ENCODE measurements at regions not wholly inside any gene's neighbourhood (a gene's known extent, or its start where the extent isn't known, plus 50 kb on each side); places are given as distances from the start of the nearest gene placed in this dataset.

- Histone ChIP-seq H3K4me3 (no peak overlapping the region), H3K27ac (no peak overlapping the region)
Observed at GRCh38 chr3:162780313-162780712, 1283.7 kb downstream of the OTOL1 start.

GRCh38 chr3:162799910-162800309, 1303.3 kb downstream of the OTOL1 start:
- no peak overlapping the region for H3K4me3 ChIP-seq

DNA sequence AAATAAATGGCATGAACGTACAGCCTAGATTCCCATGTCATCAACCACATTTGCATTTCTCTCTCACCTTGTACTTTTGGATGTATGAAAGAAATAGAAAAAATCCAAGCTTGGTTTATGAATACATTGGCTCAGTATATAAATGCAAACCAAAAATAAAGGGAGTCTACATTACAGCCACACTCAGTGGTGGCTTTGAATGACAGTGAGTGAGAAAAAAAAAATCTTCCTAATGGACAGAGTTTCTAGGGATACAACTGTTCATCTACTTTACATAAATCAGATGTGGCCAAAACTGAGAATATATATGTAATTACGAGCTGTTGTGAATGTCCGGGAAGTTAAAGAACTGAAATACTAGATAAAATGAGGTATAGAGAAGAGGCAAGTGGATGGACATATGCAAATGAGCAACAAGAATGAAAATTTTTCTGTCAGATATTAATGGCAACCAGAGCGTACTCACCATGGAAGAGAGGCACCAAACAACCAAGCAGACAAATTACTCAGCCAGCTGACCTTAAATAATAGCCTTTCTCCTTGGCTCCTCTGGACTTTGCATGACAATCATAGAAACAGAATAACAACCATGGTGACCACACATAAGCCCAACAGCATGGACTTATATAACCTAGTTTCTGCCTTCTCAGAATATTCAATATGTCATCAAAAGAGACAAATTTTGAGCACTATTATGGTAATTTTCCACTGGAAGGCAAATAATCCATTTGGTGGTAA, 1305.8 kb downstream of the OTOL1 start:
- Histone ChIP-seq H3K27ac (no peak overlapping the region), H3K4me3 (no peak overlapping the region)

More at GRCh38 chr3:162799910-162800309, 1303.3 kb downstream of the OTOL1 start:
- no peak overlapping the region for H3K27ac ChIP-seq

DNA sequence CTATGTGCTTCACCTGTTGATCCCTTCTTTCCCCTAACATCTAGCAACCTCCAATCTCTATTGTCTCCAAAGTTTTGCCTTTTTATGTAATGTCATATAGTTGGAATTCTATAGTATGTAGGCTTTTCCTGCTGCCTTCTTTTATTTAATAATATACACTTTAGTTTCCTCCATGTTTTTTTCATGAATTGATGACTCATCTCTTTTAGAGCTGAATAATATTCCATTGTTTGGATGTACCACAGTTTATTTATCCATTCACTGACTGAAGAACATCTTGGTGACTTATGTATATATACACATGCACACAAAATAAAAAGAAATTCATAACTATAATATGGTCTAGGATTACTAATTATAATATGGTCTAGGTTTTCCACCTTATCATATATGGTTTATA, 1314.2 kb downstream of the OTOL1 start:
- H3K4me3 ChIP-seq = no peak overlapping the region
- H3K27ac ChIP-seq = no peak overlapping the region

DNA sequence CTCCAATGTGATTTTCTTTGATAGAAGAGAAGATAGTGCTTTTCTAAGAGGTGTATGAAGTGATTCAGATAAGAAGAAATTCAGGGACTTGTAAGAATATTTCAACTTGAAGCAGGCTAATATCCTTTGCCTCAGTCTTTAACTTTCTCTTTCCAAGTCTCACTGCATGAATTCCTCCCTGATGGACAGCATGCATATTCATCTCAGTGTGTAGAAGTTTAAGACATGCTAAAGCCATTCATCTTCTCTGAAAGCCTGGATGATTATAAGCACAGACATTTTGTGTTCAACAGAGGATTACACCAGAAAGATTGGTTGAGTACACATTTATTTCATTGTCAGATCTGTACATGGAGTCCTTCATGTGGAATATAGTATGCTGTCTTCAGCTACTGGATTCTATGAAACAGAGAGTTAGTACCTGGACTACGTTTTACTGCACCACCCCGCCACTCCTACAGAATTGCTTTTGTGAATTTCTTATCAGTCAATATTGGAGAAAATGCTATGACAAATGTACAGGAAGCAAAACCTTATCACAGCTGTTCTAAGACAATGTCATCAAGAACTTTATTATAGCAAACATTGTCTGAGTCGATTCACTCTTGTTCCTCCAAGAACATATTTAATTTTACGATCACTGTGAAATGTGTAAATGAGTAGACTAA, 1346.1 kb downstream of the OTOL1 start:
- no peak overlapping the region for H3K4me3 ChIP-seq
- H3K27ac ChIP-seq = no peak overlapping the region

DNA sequence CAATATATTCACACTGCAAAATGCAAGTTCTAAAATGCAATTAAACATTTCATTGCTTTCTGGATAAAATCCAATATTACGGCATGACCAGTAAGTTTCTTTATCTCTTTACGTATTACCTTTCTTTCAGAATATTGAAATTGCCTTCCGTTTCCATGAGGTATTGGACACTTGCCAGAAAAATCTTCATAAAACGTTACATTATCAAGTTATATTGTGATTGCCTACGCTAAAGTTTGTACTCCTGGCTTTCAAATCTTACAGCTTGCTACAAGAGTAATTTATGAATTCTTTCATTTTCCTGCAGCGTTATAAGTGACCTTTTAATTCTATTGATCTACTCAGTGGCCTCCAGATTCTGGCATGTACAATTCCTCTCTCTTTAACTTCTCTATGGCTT, 1349.3 kb downstream of the OTOL1 start:
- Histone ChIP-seq H3K27ac (no peak overlapping the region), H3K4me3 (no peak overlapping the region)

GRCh38 chr3:162847511-162847910, 1350.9 kb downstream of the OTOL1 start:
- Histone ChIP-seq H3K27ac (no peak overlapping the region), H3K4me3 (no peak overlapping the region)

GRCh38 chr3:162863579-162863978, 1367.0 kb downstream of the OTOL1 start:
- H3K27ac ChIP-seq = no peak overlapping the region
- H3K4me3 ChIP-seq = no peak overlapping the region

DNA sequence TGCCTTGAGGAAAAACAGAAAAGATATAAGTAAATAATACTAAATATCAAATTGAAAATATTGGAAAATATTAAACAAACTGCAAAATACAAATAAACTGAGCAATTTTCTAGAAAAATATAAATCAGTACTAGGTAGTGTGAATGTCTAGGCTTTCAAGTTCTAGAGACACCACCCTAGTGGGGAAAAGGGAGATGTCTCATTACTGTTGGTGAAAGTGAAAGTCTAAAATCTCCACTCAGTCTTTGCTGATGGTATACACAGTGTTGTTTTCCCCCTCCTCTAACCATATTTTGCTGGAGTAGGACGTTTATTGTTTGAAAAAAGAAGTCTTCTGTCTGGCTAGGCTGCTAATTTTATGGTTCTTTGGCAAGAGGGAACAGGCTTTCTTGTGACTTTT, 1368.9 kb downstream of the OTOL1 start:
- H3K27ac ChIP-seq = no peak overlapping the region
- H3K4me3 ChIP-seq = no peak overlapping the region

GRCh38 chr3:162879021-162879562, 1382.5 kb downstream of the OTOL1 start:
- Histone ChIP-seq H3K4me3 (no peak overlapping the region), H3K27ac (no peak overlapping the region)

DNA sequence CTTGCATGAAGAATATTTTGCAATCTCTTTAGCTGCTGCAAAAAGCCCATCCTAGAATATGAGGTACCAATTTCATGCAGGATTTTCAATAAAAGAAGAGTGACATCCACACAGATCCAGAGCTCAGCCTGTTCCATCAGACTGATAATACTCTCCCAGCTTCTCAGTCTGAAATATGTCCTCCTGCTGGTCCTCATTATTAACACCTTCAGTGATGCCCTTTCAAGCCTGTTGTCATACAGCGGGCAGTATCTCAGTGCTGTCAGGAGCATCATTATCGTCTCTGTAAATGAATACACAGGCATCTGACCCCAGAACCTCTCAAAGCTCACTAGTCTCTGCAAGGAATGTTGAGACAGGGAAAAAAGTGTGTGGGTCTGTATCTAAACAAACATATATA, 1387.8 kb downstream of the OTOL1 start:
- H3K27ac ChIP-seq = no peak overlapping the region
- H3K4me3 ChIP-seq = no peak overlapping the region

GRCh38 chr3:162892921-162893793, 1396.5 kb downstream of the OTOL1 start:
- Histone ChIP-seq H3K27ac (no peak overlapping the region), H3K4me3 (no peak overlapping the region)

GRCh38 chr3:162897291-162897690, 1400.7 kb downstream of the OTOL1 start:
- H3K27ac ChIP-seq = no peak overlapping the region
- H3K4me3 ChIP-seq = no peak overlapping the region

GRCh38 chr3:162932503-162932902, 1435.9 kb downstream of the OTOL1 start:
- Histone ChIP-seq H3K27ac (no peak overlapping the region), H3K4me3 (no peak overlapping the region)

DNA sequence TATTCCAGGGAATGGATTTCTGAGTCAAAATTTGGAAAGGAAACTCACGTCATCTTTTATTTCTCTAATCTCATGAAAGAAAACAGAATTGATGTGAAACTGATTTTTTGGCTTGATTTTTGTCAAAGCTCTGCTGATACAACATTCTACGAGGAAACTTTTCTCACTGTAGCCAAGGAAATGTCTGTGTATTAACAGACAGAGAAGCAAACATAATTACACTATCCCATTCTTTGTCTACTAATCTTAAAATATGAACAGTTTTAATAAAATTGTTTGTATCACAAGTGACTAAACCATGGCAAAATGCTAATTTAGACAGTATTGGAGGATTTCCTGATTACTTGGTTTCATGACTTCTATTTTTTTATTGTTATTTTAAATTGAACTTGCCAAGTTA, 1437.0 kb downstream of the OTOL1 start:
- Histone ChIP-seq H3K27ac (no peak overlapping the region), H3K4me3 (no peak overlapping the region)

DNA sequence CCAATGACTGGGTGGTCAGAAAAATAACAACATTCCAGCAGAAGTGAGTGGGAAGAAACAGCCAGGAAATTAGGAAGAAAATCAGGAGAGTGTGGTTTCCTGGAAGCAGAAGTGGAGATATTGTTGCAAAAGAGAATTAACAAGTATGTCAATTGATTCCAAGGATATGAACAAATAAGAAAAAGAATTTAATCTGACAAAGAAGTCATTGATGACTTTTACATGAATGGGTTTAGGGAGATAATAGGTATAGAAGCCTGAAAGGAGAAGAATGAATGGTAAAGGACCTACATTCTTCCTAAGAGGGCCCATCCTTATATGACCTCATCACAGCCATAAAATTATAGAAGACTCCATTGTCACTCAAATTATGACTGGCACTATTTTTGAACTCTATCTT, 1440.1 kb downstream of the OTOL1 start:
- Histone ChIP-seq H3K4me3 (no peak overlapping the region), H3K27ac (no peak overlapping the region)

DNA sequence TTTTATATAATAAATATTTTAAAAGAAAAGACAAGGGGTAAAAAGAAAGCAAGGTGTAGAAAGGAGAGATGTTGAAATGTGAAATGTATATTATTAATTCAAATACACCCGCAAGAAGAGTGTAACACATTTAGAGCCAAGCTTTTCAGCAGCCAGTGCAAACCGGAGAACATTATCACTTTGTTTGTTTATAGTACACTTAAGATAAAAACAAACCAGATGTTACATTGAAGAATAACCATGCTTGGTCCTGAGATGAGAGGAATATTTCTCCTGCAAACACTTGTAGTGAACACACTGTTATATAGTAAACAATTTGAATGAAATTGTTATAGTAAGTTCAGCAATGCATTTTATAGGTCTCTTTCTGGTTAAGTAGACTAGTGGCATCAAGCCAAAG, 1441.5 kb downstream of the OTOL1 start:
- no peak overlapping the region for H3K27ac ChIP-seq
- H3K4me3 ChIP-seq = no peak overlapping the region

GRCh38 chr3:162945626-162946025, 1449.0 kb downstream of the OTOL1 start:
- Histone ChIP-seq H3K27ac (no peak overlapping the region), H3K4me3 (no peak overlapping the region)

- no peak overlapping the region for H3K27ac ChIP-seq
- H3K4me3 ChIP-seq = no peak overlapping the region
Observed at GRCh38 chr3:162956711-162957110, 1460.1 kb downstream of the OTOL1 start.

DNA sequence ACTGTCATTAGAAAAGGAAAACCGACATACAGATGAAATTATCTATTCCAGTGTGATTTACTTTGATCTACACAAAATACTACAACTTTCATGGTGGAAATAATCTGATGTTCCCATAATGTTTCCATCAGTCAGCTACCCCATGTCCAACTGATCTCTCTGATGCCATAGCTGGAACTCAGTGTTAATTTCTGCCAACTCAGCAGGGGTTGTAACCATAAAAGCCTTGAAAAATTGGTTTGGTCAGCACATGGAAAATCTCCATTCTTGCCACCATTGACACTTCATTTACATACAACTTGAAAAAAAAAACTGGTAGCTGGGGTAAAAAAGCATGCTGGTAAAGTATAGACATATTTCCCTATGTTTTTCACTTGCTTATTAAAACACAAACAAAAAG, 1463.7 kb downstream of the OTOL1 start:
- no peak overlapping the region for H3K4me3 ChIP-seq
- H3K27ac ChIP-seq = no peak overlapping the region

All from skin epidermis (tissue), 12 donors.